SU-DHL-6 (cell line): ENCODE measurements at regions not wholly inside any gene's neighbourhood (a gene's known extent, or its start where the extent isn't known, plus 50 kb on each side); places are given as distances from the start of the nearest gene placed in this dataset.

Experiments used
- CTCF ChIP-seq: fragments of 200-600 bp; sonication (generic); IDR thresholded peaks from one replicate; pipeline ENCODE4 v1.5.1; 2017; ENCODE audit warnings: antibody characterized with exemption, mild to moderate bottlenecking, low read length, moderate library complexity; ENCODE audit not compliant: insufficient read depth, poor library complexity, severe bottlenecking
- EZH2phosphoT487 ChIP-seq: fragments of 200-600 bp; sonication (generic), shearing (Covaris generic); conservative IDR thresholded peaks from 2 replicates; pipeline ENCODE4 v1.6.1; 2018; ENCODE audit warnings: mild to moderate bottlenecking, antibody characterized with exemption, low read length, moderate library complexity, mixed read lengths

GRCh38 chr3:163626753-163627152 lies 1451.5 kb downstream of the SI start:
- TF ChIP-seq CTCF (no peak), EZH2phosphoT487 (no peak)
